H1 (cell line): ENCODE measurements at regions not wholly inside any gene's neighbourhood (a gene's known extent, or its start where the extent isn't known, plus 50 kb on each side); places are given as distances from the start of the nearest gene placed in this dataset.

ENCODE experiments used
- CTCF ChIA-PET: fragments of 300-600 bp; sonication (Branson Sonifier 250); formaldehyde crosslinking; loops from one replicate; lab custom pipeline; 2021; ENCODE audit not compliant: partially characterized antibody; lab: Charles Lee
- POLR2A ChIA-PET: fragments of 300-600 bp; sonication (Branson Sonifier 250); formaldehyde crosslinking; loops from one replicate; lab custom pipeline; 2021; ENCODE audit warnings: inconsistent platforms; ENCODE audit not compliant: partially characterized antibody; lab: Charles Lee
- DNase-seq, 2 experiments: peaks; one replicate each; pipeline versions ENCODE4 v3.0.0 to v3.0.0-alpha.2; 2010 to 2022; ENCODE audit warnings: low spot score in 2 of 2, low read depth in 1 of 2, mixed read lengths in 1 of 2
- FAIRE-seq: peaks from 2 replicates; lab custom pipeline; 2011; peaks lifted over from hg19 to GRCh38; lab: Jason Lieb, UNC
- H2AFZ ChIP-seq: 2 replicates; pipeline ENCODE4 v1.8.1; 2012; ENCODE audit warnings: low read length, inconsistent platforms
- H2AK5ac ChIP-seq: 2 replicates; pipeline ENCODE4 v1.6.1; 2013; ENCODE audit warnings: low read depth, low read length
- H2BK120ac ChIP-seq: replicated peaks from 2 replicates; pipeline ENCODE3; 2013; ENCODE audit warnings: low read depth, low read length, inconsistent platforms
- H2BK12ac ChIP-seq: 2 replicates; pipeline ENCODE4 v1.6.1; 2013; ENCODE audit warnings: low read depth, low read length
- H2BK15ac ChIP-seq: 2 replicates; pipeline ENCODE4 v1.6.1; 2013; ENCODE audit warnings: low read length
- H2BK20ac ChIP-seq: 2 replicates; pipeline ENCODE4 v1.6.1; 2013; ENCODE audit warnings: low read length
- H2BK5ac ChIP-seq: 2 replicates; pipeline ENCODE4 v1.6.1; 2013; ENCODE audit warnings: low read depth, low read length
- H3K14ac ChIP-seq: 2 replicates; pipeline ENCODE4 v1.6.1; 2013; ENCODE audit warnings: inconsistent platforms; ENCODE audit not compliant: insufficient read length
- H3K18ac ChIP-seq: 2 replicates; pipeline ENCODE4 v1.6.1; 2013; ENCODE audit warnings: low read length; ENCODE audit errors: extremely low read depth
- H3K23ac ChIP-seq: 2 replicates; pipeline ENCODE4 v1.6.1; 2013; ENCODE audit warnings: inconsistent platforms; ENCODE audit not compliant: insufficient read length
- H3K23me2 ChIP-seq: 2 replicates; pipeline ENCODE4 v1.6.1; 2013; ENCODE audit warnings: low read depth, low read length
- H3K27ac ChIP-seq: 2 replicates; pipeline ENCODE4 v1.6.1; 2011; ENCODE audit warnings: low read depth, low read length, inconsistent platforms
- H3K27me3 ChIP-seq, 4 experiments: replicated peaks in 1 of 4; 1 replicate in 1 of 4; 2 replicates in 3 of 4; pipeline versions ENCODE4 v1.6.1 to v1.8.1; 2011 to 2013; ENCODE audit warnings: low read length in 3 of 4, mild to moderate bottlenecking in 3 of 4, inconsistent platforms in 2 of 4, mixed read lengths in 2 of 4, moderate library complexity in 1 of 4; ENCODE audit not compliant: control insufficient read depth in 3 of 4, insufficient read depth in 3 of 4; ENCODE audit errors: extremely low read depth in 1 of 4
- H3K36me3 ChIP-seq, 4 experiments: 2 replicates each; pipeline versions ENCODE4 v1.6.1 to v1.8.1; 2011 to 2013; ENCODE audit warnings: mild to moderate bottlenecking in 4 of 4, low read length in 3 of 4, moderate library complexity in 2 of 4, control low read depth in 1 of 4, inconsistent platforms in 1 of 4; ENCODE audit not compliant: insufficient read depth in 4 of 4, control insufficient read depth in 2 of 4
- H3K4ac ChIP-seq: replicated peaks from 2 replicates; pipeline ENCODE3; 2013; ENCODE audit warnings: low read length, low read depth, mixed read lengths, inconsistent platforms; ENCODE audit not compliant: insufficient read length
- H3K4me1 ChIP-seq, 4 experiments: replicated peaks in 1 of 4; 1 replicate in 1 of 4; 2 replicates in 3 of 4; pipeline versions ENCODE4 v1.6.1 to v1.8.1; 2011 to 2013; ENCODE audit warnings: low read length in 3 of 4, inconsistent platforms in 2 of 4, mixed read lengths in 1 of 4; ENCODE audit not compliant: insufficient read depth in 4 of 4, control insufficient read depth in 3 of 4
- H3K4me2 ChIP-seq, 2 experiments: 2 replicates each; pipeline versions ENCODE4 v1.6.1 to v1.8.1; 2011 to 2013; ENCODE audit warnings: low read depth in 2 of 2, low read length in 2 of 2, control low read depth in 1 of 2, inconsistent platforms in 1 of 2, mild to moderate bottlenecking in 1 of 2; ENCODE audit not compliant: insufficient read depth in 1 of 2
- H3K4me3 ChIP-seq, 4 experiments: fragments of 200-600, 300-600 bp in 1 of 4; sonication (generic), shearing (Covaris generic), sonication (Bioruptor Twin) in 1 of 4; 2 replicates each; pipeline versions ENCODE4 v1.5.1 to v1.8.1; 2011 to 2016; ENCODE audit warnings: low read length in 4 of 4, low read depth in 3 of 4, control low read depth in 2 of 4, inconsistent platforms in 2 of 4, mild to moderate bottlenecking in 2 of 4, mixed read lengths in 1 of 4, moderate library complexity in 1 of 4; ENCODE audit not compliant: insufficient read depth in 2 of 4; ENCODE audit errors: extremely low read depth in 1 of 4
- H3K56ac ChIP-seq: replicated peaks from 2 replicates; pipeline ENCODE3; 2013; ENCODE audit warnings: low read depth, mild to moderate bottlenecking, mixed read lengths, low read length, inconsistent platforms; ENCODE audit not compliant: insufficient read length
- H3K79me1 ChIP-seq: 2 replicates; pipeline ENCODE4 v1.6.1; 2013; ENCODE audit warnings: low read depth, low read length, control low read depth
- H3K79me2 ChIP-seq, 2 experiments: 2 replicates each; pipeline versions ENCODE4 v1.6.1 to v1.8.1; 2012 to 2013; ENCODE audit warnings: low read length in 2 of 2, mild to moderate bottlenecking in 2 of 2, inconsistent platforms in 1 of 2; ENCODE audit not compliant: insufficient read depth in 2 of 2, control insufficient read depth in 1 of 2
- H3K9ac ChIP-seq, 4 experiments: replicated peaks in 1 of 4; 1 replicate in 1 of 4; 2 replicates in 3 of 4; pipeline versions ENCODE4 v1.6.1 to v1.8.1; 2011 to 2013; ENCODE audit warnings: low read depth in 3 of 4, low read length in 3 of 4, control low read depth in 2 of 4, mild to moderate bottlenecking in 2 of 4, moderate library complexity in 2 of 4, inconsistent platforms in 1 of 4; ENCODE audit errors: extremely low read depth in 1 of 4
- H3K9me3 ChIP-seq, 2 experiments: 2 replicates each; pipeline versions ENCODE4 v1.6.1 to v1.8.1; 2012 to 2013; ENCODE audit warnings: mild to moderate bottlenecking in 2 of 2, moderate library complexity in 2 of 2, control low read depth in 1 of 2, inconsistent platforms in 1 of 2, low read depth in 1 of 2, low read length in 1 of 2, mixed read lengths in 1 of 2; ENCODE audit not compliant: insufficient read depth in 2 of 2
- H4K20me1 ChIP-seq, 2 experiments: replicated peaks in 1 of 2; 2 replicates each; pipeline versions ENCODE3 to v1.8.1; 2011 to 2013; ENCODE audit warnings: inconsistent platforms in 2 of 2, low read length in 2 of 2, mild to moderate bottlenecking in 1 of 2; ENCODE audit not compliant: insufficient read depth in 2 of 2, control insufficient read depth in 1 of 2
- H4K5ac ChIP-seq: 2 replicates; pipeline ENCODE4 v1.6.1; 2013; ENCODE audit warnings: low read length, low read depth, mixed read lengths, inconsistent platforms; ENCODE audit not compliant: insufficient read length
- H4K8ac ChIP-seq: 2 replicates; pipeline ENCODE4 v1.8.0; 2013; ENCODE audit warnings: mild to moderate bottlenecking, moderate library complexity, low read length, inconsistent platforms; ENCODE audit not compliant: insufficient read depth; ENCODE audit errors: extremely low read depth
- H4K91ac ChIP-seq: replicated peaks from 2 replicates; pipeline ENCODE3; 2013; ENCODE audit warnings: low read length, mixed read lengths, inconsistent platforms; ENCODE audit not compliant: insufficient read length
- CTBP2 ChIP-seq: IDR thresholded peaks from 2 replicates; pipeline ENCODE4 v1.7.0; 2011; ENCODE audit warnings: borderline replicate concordance, mild to moderate bottlenecking, moderate library complexity, mixed read lengths, low read length; ENCODE audit not compliant: insufficient read depth, insufficient read length
- EP300 ChIP-seq, 2 experiments: IDR thresholded peaks; 1 replicate in 1 of 2; 2 replicates in 1 of 2; pipeline ENCODE4 v1.6.1; 2011 to 2012; ENCODE audit warnings: low read depth in 2 of 2, low read length in 2 of 2, mild to moderate bottlenecking in 2 of 2, borderline replicate concordance in 1 of 2, inconsistent platforms in 1 of 2, moderate library complexity in 1 of 2
- EZH2 ChIP-seq: fragments of 200-600 bp; sonication (generic); IDR thresholded peaks from 2 replicates; pipeline ENCODE4 v1.7.1; 2012; ENCODE audit warnings: low read depth, mild to moderate bottlenecking, moderate library complexity, low read length, inconsistent platforms; ENCODE audit not compliant: severe bottlenecking
- SP2 ChIP-seq: IDR thresholded peaks from 2 replicates; pipeline ENCODE4 v1.6.1; 2012; ENCODE audit warnings: mild to moderate bottlenecking, low read length, inconsistent platforms
- TAF1 ChIP-seq: IDR thresholded peaks from 2 replicates; pipeline ENCODE4 v1.6.1; 2011; ENCODE audit warnings: mild to moderate bottlenecking, low read depth, low read length
- WGBS, 2 experiments: shearing (Covaris generic) in 1 of 2; methylation state at CpG; one replicate each; pipeline versions ENCODE4 v1.1.6 to v1.1.7; 2013 to 2015; ENCODE audit warnings: low lambda C conversion rate in 2 of 2, mixed read lengths in 2 of 2, inconsistent platforms in 1 of 2, low coverage in 1 of 2, missing lambda C conversion rate in 1 of 2; ENCODE audit not compliant: insufficient replicate concordance in 2 of 2, insufficient coverage in 1 of 2, insufficient read length in 1 of 2; ENCODE audit errors: extremely low coverage in 1 of 2, missing lambda C conversion rate in 1 of 2; 5-methylcytosine and 5-hydroxymethylcytosine counted together

DNA sequence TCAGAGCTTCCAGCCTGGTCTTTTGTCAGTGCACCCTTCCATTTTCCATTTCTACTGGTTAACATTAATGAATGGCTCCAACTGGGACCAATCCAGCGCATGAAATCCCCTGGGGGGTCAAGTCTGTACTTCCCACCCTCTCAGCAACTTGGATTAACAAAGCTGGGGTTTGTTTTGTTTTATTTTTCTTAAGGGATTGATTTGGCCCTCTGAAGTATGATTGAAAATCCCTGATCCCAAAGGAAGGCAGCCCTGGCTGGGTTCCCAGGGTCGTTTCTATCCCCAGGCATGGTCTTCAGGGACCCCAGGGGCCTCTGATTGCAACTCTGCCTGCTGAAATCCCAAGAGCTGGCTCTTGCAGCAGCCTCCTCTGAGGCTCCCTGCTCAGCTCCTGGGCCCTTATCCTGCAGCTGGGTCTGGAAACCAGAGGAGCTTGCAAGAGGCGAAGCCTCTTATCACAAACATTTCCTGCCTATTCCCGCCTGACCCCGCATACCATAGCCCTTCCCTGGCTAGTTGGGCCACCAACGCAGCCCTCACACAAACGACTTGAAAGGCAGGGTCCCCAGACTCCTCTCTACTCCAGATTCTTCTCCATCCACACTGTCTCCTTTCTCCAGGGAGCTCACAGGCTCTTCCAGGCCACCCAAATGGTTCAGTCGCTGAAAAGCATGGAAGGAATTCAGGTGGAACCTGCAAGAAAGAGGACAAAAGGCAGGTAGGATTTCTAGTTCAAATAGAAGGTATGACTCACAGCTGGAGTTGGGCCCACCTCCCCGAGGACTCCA, 109.7 kb upstream of the PKDCC start:
- Histone ChIP-seq H3K4me2 (peak overlapping the region; percentile 22 to 50; a peak in 3 of 4 replicates), H2AFZ (no peak overlapping the region), H3K79me2 (no peaks in the 10 kb centered on the region), H4K20me1 (no peaks in the 10 kb centered on the region), H3K36me3 (no peaks in the 10 kb centered on the region), H3K79me1 (no peaks in the 10 kb centered on the region), H3K23ac (no peak overlapping the region), H2BK20ac (peak overlapping the region; percentile 98), H3K56ac (peak overlapping the region; percentile 63), H3K27me3 (no peaks in the 10 kb centered on the region; a peak in 1 of 7 replicates), H4K5ac (peak overlapping the region; percentile 31), H2BK120ac (peak overlapping the region; percentile 86), H3K9me3 (no peaks in the 10 kb centered on the region), H3K14ac (no peak overlapping the region), H3K4me3 (peak overlapping the region in 1 of 4 experiments; percentile 23; a peak in 1 of 8 replicates), H3K4ac (peak overlapping the region; percentile 89), H2BK12ac (peak overlapping the region; percentile 97; the same call in 1 of the 2 replicates), H3K9ac (0 out of 7 replicates have a peak overlapping the region, but pooled peaks of 1 of the 4 experiments have one; percentile 19), H4K8ac (no peak overlapping the region; the same call in 1 of the 2 replicates)
- CTCF ChIA-PET, result interaction anchor here (0.9 to 4.9 kb wide), 17 partner anchors 9 to 156 kb away, joined by 3 to 29 read pairs (median 4); no protein-coding TSS in a partner anchor
- 34% methylated on average over 9 of the region's 9 CpGs; no CpG with 5 or more reads in 1 of the 2 experiments for WGBS, 2 experiments
- POLR2A ChIA-PET, result interaction anchor here (0.9 to 4.4 kb wide), 10 partner anchors 7 to 118 kb away, joined by 3 to 47 read pairs (median 6); partner anchors contain the start of gene PKDCC
- FAIRE-seq, result no peak
- no peak for TF ChIP-seq CTBP2
- TF ChIP-seq SP2, result no peak
- no peak for TF ChIP-seq TAF1
- TF ChIP-seq EP300 (IDR thresholded peaks at IDR 0.05; ENCODE audit: borderline replicate concordance in 1 of 2, low read depth in 2 of 2, low read length in 2 of 2), result no peak
- TF ChIP-seq EZH2, result no peak
- TF ChIP-seq, all 59 proteins: peak for 0
- no peaks in the 10 kb centered on the region for H3K23me2 ChIP-seq
- peak overlapping the region; percentile 98 for H3K18ac ChIP-seq
- DNase-seq, result peak in 1 of 2 experiments; percentile 55
- H2BK15ac ChIP-seq, result 0 out of 2 replicates have a peak overlapping the region, but pooled peaks have one; percentile 88
- peak overlapping the region; percentile 27 for H3K27ac ChIP-seq
- peak overlapping the region; percentile 98; the same call in 1 of the 2 replicates for H2BK5ac ChIP-seq
- peaks cover 10 to 33% (median 26%) of the 10 kb centered on the region in 4 experiments for H3K4me1 ChIP-seq
- H2AK5ac ChIP-seq, result peak overlapping the region; percentile 95
- peak overlapping the region; percentile 19 for H4K91ac ChIP-seq
